MG63 (cell line): ENCODE measurements at regions not wholly inside any gene's neighbourhood (a gene's known extent, or its start where the extent isn't known, plus 50 kb on each side); places are given as distances from the start of the nearest gene placed in this dataset.

Experiments
- DNase-seq: peaks from one replicate; pipeline ENCODE4 v3.0.0-alpha.2; 2020
- H3K27me3 ChIP-seq: fragments of 250-450 bp; sonication (Bioruptor Pico); 2 replicates; pipeline ENCODE4 v1.5.1; 2020; ENCODE audit warnings: mild to moderate bottlenecking, moderate library complexity
- H3K36me3 ChIP-seq: fragments of 250-450 bp; sonication (Bioruptor Pico); 2 replicates; pipeline ENCODE4 v1.5.1; 2020; ENCODE audit warnings: mild to moderate bottlenecking, moderate library complexity
- H3K4me3 ChIP-seq: fragments of 250-450 bp; sonication (Bioruptor Pico); 2 replicates; pipeline ENCODE4 v1.5.1; 2020; ENCODE audit warnings: mild to moderate bottlenecking, moderate library complexity
- H3K9me3 ChIP-seq: fragments of 250-450 bp; sonication (Bioruptor Pico); 2 replicates; pipeline ENCODE4 v1.5.1; 2020; ENCODE audit warnings: mild to moderate bottlenecking, moderate library complexity

DNA sequence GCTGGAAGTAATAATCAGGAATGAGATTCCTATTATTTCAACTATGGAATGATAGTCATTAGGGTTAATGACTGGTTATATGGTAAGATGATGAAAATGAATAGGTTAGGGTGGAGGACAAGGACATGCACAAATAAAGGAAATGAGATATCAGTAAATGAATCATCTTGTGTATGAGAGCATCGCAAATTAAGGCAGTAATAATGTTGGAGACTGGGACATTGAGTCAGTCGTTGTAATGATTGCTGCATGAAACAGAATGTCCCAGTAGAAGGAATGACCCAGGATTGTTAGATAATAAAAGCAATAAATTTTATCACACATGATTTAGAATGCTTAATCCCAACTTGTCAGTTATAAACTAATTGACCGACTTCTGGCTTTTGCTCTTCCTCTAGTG lies 1733.7 kb upstream of the PCDH20 start:
- H3K4me3 ChIP-seq: no peak overlapping the region
- no peaks in the 10 kb centered on the region for H3K9me3 ChIP-seq
- H3K27me3 ChIP-seq: no peaks in the 10 kb centered on the region
- no peaks in the 10 kb centered on the region for H3K36me3 ChIP-seq
- DNase-seq: no peak

DNA sequence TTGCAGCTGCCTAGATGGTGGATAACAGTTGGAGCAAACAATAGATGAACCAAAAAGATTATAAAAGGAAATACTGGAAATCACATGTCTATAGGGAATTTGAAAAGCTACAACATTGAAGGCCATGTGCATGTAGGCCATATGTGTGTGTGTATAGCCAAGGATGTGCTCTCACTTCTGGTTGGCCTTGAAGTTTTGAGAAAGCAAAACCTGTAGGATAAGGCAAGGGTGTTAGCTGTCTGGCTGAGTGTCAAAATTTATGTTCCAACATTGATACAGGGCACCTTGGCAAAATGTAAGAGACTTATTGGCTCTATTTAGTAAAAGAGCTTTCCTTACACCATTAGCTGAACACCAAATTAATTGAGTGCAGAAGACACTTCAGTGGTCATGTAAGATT lies 1723.6 kb upstream of the PCDH20 start:
- Histone ChIP-seq H3K36me3 (no peaks in the 10 kb centered on the region), H3K4me3 (no peak overlapping the region), H3K27me3 (no peaks in the 10 kb centered on the region), H3K9me3 (no peaks in the 10 kb centered on the region)
- no peak for DNase-seq

GRCh38 chr13:63129995-63130394 lies 1714.3 kb upstream of the PCDH20 start:
- no peak overlapping the region for H3K4me3 ChIP-seq
- no peaks in the 10 kb centered on the region for H3K9me3 ChIP-seq
- H3K27me3 ChIP-seq: no peaks in the 10 kb centered on the region
- H3K36me3 ChIP-seq: no peaks in the 10 kb centered on the region
- no peak for DNase-seq

GRCh38 chr13:63128716-63129115 lies 1713.1 kb upstream of the PCDH20 start:
- H3K27me3 ChIP-seq: no peaks in the 10 kb centered on the region
- DNase-seq: no peak

GRCh38 chr13:63124863-63125262 lies 1709.2 kb upstream of the PCDH20 start:
- Histone ChIP-seq H3K9me3 (no peaks in the 10 kb centered on the region), H3K27me3 (no peaks in the 10 kb centered on the region), H3K36me3 (no peaks in the 10 kb centered on the region), H3K4me3 (no peak overlapping the region)
- DNase-seq: no peak

More at GRCh38 chr13:63128716-63129115, 1713.1 kb upstream of the PCDH20 start:
- no peaks in the 10 kb centered on the region for H3K36me3 ChIP-seq
- H3K9me3 ChIP-seq: no peaks in the 10 kb centered on the region
- H3K4me3 ChIP-seq: no peak overlapping the region

DNA sequence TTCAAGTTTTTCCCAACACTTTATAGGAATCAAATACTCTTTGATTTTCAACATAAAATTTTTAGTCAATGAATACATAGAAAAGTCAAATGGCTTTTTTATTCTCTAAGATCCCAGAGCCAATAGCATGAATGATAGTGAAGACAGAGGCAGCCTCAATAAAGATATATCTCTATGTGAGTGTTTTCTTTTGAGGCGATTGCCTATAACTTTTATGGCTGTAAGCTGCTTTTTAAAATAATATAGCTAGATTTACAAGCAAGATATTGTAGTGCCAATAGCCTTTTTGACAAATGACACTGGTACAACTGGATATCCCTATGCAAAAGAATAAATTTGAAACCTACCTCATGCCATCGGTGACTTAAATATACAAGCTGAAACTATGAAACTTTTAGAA lies 1705.2 kb upstream of the PCDH20 start:
- Histone ChIP-seq H3K36me3 (no peaks in the 10 kb centered on the region), H3K4me3 (no peak overlapping the region)

DNA sequence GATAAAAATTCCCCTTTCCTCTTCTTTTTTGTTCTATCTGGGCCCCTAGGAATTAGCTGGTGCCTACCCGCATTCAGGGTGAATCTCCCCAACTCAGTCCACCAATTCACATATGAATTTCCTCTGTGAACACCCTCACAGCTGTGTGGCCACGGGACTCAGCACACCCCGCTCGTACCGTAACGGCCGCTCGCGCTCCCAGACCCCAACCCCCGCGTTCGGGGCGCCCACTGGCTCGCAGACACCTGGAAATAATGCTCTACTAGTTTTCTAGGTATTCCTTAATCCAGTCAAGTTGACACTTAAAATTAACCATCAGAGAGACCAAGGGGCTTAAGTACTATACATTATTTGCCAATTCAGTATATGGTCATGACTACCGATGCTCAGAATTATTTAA lies 1702.1 kb upstream of the PCDH20 start:
- no peak overlapping the region for H3K4me3 ChIP-seq
- no peaks in the 10 kb centered on the region for H3K36me3 ChIP-seq
- no peaks in the 10 kb centered on the region for H3K27me3 ChIP-seq
- no peak for DNase-seq
- H3K9me3 ChIP-seq: no peaks in the 10 kb centered on the region

More for the DNA sequence above, 1705.2 kb upstream of the PCDH20 start:
- DNase-seq: no peak
- no peaks in the 10 kb centered on the region for H3K27me3 ChIP-seq
- H3K9me3 ChIP-seq: no peaks in the 10 kb centered on the region

DNA sequence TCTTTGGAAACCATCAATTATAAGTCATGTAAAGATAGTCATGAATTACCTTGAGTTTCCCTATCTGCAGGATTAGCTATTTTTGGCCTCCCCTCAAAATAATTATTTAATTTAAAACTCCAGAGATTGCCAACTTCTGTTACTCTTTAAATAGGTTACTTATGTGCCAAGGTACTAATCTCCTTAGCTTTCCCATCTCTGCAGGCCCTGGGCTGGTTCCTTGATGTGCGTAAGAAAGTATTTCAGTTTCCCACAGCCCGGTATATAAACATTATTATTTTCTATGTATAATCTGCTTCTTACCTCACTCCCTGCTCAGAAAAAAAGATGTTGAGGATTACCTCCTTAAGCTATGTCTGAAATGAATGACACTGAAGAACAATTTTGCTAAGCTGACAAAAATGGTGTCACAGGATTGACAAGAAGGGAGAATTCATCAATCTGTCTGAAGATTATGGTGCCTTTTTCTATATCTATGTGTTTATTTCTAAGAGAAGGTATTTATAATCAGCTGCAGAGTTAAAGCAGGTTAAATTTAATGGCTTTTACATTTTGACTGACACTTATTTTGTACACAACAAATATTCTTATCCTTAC lies 1697.2 kb upstream of the PCDH20 start:
- Histone ChIP-seq H3K36me3 (no peaks in the 10 kb centered on the region), H3K9me3 (no peaks in the 10 kb centered on the region), H3K4me3 (no peak overlapping the region), H3K27me3 (no peaks in the 10 kb centered on the region)
- DNase-seq: no peak

DNA sequence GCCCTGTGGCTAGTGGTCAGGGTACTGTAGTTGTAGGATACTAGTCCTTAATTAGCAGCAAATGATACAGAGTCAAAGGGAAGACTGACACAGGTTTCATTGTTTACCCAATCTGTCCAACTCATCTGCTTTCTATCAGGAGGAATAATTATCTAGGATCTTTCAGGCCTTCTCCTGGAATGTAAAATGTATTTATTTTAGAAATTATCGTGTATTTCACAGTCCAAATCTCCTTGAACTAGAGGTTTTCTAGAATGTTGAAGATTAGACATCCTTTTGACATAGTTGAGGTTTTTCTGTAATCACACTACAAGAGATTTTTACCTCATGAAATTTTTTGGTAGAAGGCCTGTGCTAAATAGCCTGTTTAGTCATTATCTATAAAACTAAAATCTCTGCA lies 1694.8 kb upstream of the PCDH20 start:
- no peaks in the 10 kb centered on the region for H3K9me3 ChIP-seq
- no peak overlapping the region for H3K4me3 ChIP-seq
- DNase-seq: no peak
- H3K36me3 ChIP-seq: no peaks in the 10 kb centered on the region
- no peaks in the 10 kb centered on the region for H3K27me3 ChIP-seq

DNA sequence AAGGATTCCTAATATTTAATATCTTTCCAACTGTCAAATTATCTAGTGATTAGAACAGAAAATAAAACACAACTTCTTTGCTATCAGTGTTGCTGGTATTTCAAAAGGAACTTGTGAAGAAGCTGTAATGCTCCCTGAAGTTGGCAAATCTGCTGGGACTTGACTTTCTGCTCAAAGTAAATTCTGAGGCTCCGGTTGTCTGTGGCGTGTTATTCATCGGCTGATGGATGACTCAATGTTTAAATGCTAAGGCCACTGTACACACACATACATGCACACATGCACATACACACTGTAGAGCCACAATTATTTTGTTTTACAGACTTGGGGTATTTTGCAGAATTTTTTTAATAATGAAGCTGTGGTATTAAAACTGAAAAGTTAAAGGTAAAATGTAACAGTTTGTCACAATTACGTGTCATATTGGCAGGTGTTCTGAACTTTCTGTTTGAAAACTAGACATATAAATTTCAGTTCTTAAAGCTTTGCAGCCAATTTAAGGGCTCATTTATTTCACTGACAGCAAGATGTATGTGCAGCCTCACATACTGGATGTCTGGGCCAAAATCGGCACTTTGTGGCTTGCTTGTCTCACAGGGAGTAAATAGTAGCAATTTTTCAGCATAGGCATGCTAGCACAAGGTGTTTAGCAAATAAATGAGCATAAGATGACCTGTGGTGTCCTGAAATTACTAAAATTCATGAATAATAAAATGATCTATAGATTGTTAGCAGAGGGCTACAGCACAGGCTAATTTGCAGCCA lies 1691.7 kb upstream of the PCDH20 start:
- H3K4me3 ChIP-seq: no peak overlapping the region
- H3K9me3 ChIP-seq: no peaks in the 10 kb centered on the region
- DNase-seq: no peak
- H3K27me3 ChIP-seq: no peaks in the 10 kb centered on the region
- H3K36me3 ChIP-seq: no peaks in the 10 kb centered on the region

GRCh38 chr13:63094717-63095116 lies 1679.1 kb upstream of the PCDH20 start:
- H3K36me3 ChIP-seq: no peaks in the 10 kb centered on the region
- H3K9me3 ChIP-seq: no peaks in the 10 kb centered on the region
- no peak for DNase-seq
- H3K4me3 ChIP-seq: no peak overlapping the region
- no peaks in the 10 kb centered on the region for H3K27me3 ChIP-seq

DNA sequence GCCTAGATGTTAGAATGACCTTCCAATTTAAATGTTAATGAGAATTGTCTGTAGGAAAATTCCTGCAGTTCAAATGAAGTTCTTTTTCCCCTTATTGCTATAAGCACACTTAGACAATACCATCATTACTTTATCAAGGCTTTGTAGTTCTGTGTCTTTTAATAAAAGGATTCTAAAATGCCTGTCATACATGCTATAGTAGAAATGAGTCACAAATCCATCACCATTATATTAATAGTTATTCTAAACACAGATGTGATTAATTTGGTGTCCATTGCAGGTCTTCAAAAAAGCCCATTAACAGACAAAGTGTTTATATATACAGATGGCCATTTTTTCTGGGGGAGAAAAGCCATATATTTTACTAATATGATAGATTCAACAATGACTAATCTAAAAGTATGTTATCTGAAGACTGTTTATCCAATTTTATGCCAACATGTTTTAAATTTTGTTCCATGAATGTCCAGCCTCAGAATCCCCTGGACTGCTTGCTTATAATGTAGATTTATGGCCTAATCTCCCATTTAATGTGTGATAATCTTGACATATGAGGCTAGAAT lies 1678.3 kb upstream of the PCDH20 start:
- Histone ChIP-seq H3K36me3 (no peaks in the 10 kb centered on the region), H3K9me3 (no peaks in the 10 kb centered on the region), H3K4me3 (no peak overlapping the region), H3K27me3 (no peaks in the 10 kb centered on the region)
- no peak for DNase-seq

DNA sequence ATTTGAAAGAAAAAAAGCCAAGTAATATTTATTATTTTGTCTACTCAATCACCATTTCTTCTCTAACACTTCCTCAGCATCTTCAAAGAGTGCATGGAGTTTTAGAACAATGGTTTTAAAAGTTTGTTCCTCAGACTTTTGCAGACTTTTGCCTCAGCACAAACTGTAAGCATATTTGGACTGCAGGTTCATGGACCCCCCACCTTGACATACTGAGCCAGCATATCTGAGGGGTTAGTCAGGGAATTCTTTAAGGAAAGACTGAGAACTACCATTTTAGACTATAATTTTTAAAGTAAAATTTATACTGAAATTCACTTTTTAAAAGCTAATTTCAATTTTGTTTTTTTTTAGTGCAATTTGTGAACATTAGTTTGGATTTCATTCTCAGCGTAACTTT lies 1676.8 kb upstream of the PCDH20 start:
- Histone ChIP-seq H3K9me3 (no peaks in the 10 kb centered on the region), H3K27me3 (no peaks in the 10 kb centered on the region), H3K4me3 (no peak overlapping the region), H3K36me3 (no peaks in the 10 kb centered on the region)
- no peak for DNase-seq

GRCh38 chr13:63090524-63090923 lies 1674.9 kb upstream of the PCDH20 start:
- Histone ChIP-seq H3K4me3 (no peak overlapping the region), H3K36me3 (no peaks in the 10 kb centered on the region), H3K27me3 (no peaks in the 10 kb centered on the region), H3K9me3 (no peaks in the 10 kb centered on the region)
- no peak for DNase-seq

DNA sequence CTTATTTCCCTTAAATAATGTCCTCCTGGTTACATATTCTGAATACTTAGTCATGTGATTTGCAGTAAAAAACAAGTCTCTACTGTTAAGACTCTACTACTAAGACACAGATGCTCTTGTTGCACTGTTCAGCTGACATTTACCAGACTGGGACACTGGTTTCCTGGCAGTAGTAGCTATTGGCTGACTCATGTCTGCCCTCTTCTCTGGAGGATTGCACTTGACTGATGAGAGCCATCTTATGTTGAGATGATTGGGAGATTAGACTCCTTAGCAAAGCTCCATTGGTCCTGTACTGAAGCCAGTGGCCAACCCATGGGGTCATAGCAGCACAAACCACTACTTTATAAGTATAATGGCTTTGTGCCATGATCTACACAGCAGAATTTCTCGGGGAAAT lies 1672.6 kb upstream of the PCDH20 start:
- Histone ChIP-seq H3K27me3 (no peaks in the 10 kb centered on the region), H3K9me3 (no peaks in the 10 kb centered on the region), H3K36me3 (no peaks in the 10 kb centered on the region), H3K4me3 (no peak overlapping the region)
- DNase-seq: no peak

GRCh38 chr13:63086286-63086685 lies 1670.6 kb upstream of the PCDH20 start:
- Histone ChIP-seq H3K9me3 (peaks cover 6% of the 10 kb centered on the region), H3K4me3 (no peak overlapping the region), H3K27me3 (no peaks in the 10 kb centered on the region), H3K36me3 (no peaks in the 10 kb centered on the region)
- DNase-seq: no peak

DNA sequence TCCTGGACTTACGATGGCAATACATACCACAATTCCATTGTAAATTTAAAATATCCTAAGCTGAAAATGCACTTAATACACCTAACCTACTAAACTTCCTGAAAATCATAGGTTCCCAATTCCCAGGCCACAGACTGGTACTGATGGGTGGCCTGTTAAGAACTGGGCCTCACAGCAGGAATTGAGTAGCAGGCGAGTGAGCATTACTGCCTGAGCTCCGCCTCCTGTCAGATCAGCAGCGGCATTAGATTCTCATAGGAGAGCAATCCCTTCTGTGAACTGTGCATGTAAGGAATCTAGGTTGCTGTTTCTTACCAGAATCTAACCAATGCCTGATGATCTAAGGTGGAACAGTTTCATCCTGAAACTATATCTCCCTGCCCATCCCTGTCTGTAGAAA lies 1670.2 kb upstream of the PCDH20 start:
- peaks cover 8% of the 10 kb centered on the region for H3K9me3 ChIP-seq
- no peaks in the 10 kb centered on the region for H3K27me3 ChIP-seq
- no peak overlapping the region for H3K4me3 ChIP-seq
- no peaks in the 10 kb centered on the region for H3K36me3 ChIP-seq
- DNase-seq: no peak

- no peaks in the 10 kb centered on the region for H3K27me3 ChIP-seq
- peaks cover 8% of the 10 kb centered on the region for H3K9me3 ChIP-seq
- no peak for DNase-seq
- no peak overlapping the region for H3K4me3 ChIP-seq
- no peaks in the 10 kb centered on the region for H3K36me3 ChIP-seq
These were observed 1665.9 kb upstream of the PCDH20 start for GRCh38 chr13:63081400-63082014.
